Hepatocyte (in vitro differentiated cells): ENCODE measurements at regions not wholly inside any gene's neighbourhood (a gene's known extent, or its start where the extent isn't known, plus 50 kb on each side); places are given as distances from the start of the nearest gene placed in this dataset.

Experiments
- DNase-seq: peaks from one replicate; pipeline ENCODE4 v3.0.0-alpha.2; 2016; ENCODE audit warnings: low spot score
- H2AFZ ChIP-seq: fragments of 200-600 bp; sonication (generic); 2 replicates; pipeline ENCODE4 v1.6.0; 2016; ENCODE audit warnings: antibody characterized with exemption, mild to moderate bottlenecking
- H3K27ac ChIP-seq: fragments of 200-600 bp; sonication (generic); 2 replicates; pipeline ENCODE4 v1.5.1; 2016; ENCODE audit warnings: mild to moderate bottlenecking
- H3K27me3 ChIP-seq: fragments of 200-600 bp; sonication (generic); 2 replicates; pipeline ENCODE4 v1.6.1; 2016
- H3K36me3 ChIP-seq: fragments of 200-600 bp; sonication (generic); replicated peaks from 2 replicates; pipeline ENCODE4 v1.5.1; 2016; ENCODE audit warnings: low read depth; ENCODE audit not compliant: insufficient read depth
- H3K4me1 ChIP-seq: fragments of 200-600 bp; sonication (generic); 2 replicates; pipeline ENCODE4 v1.5.1; 2016; ENCODE audit warnings: mild to moderate bottlenecking, moderate library complexity; ENCODE audit not compliant: insufficient read depth
- H3K4me2 ChIP-seq: fragments of 200-600 bp; sonication (generic); 2 replicates; pipeline ENCODE4 v1.6.0; 2016
- H3K4me3 ChIP-seq: fragments of 200-600 bp; sonication (generic); 2 replicates; pipeline ENCODE4 v1.5.1; 2016; ENCODE audit warnings: mild to moderate bottlenecking
- H3K79me2 ChIP-seq: fragments of 200-600 bp; sonication (generic); 2 replicates; pipeline ENCODE4 v1.6.0; 2017; ENCODE audit warnings: mild to moderate bottlenecking
- H3K9me2 ChIP-seq: fragments of 200-600 bp; sonication (generic); replicated peaks from 2 replicates; pipeline ENCODE4 v1.6.0; 2017; ENCODE audit warnings: mild to moderate bottlenecking; ENCODE audit not compliant: insufficient read depth
- H3K9me3 ChIP-seq: fragments of 200-600 bp; sonication (generic); 2 replicates; pipeline ENCODE4 v1.5.1; 2016; ENCODE audit warnings: low read depth, mild to moderate bottlenecking
- H4K20me1 ChIP-seq: fragments of 200-600 bp; sonication (generic); 2 replicates; pipeline ENCODE4 v1.6.0; 2016; ENCODE audit warnings: mild to moderate bottlenecking; ENCODE audit not compliant: insufficient read depth, poor library complexity, severe bottlenecking
- CTCF ChIP-seq: fragments of 200-600 bp; sonication (generic); IDR thresholded peaks from 2 replicates; pipeline ENCODE4 v1.5.1; 2016; ENCODE audit warnings: antibody characterized with exemption, mild to moderate bottlenecking; ENCODE audit not compliant: poor library complexity
- EZH2 ChIP-seq: fragments of 200-600 bp; sonication (generic); IDR thresholded peaks from 2 replicates; pipeline ENCODE4 v1.6.1; 2016; ENCODE audit warnings: antibody characterized with exemption, mild to moderate bottlenecking, borderline replicate concordance
- EZH2phosphoT487 ChIP-seq: fragments of 200-600 bp; sonication (generic); IDR thresholded peaks from one replicate; pipeline ENCODE4 v1.6.1; 2018; ENCODE audit warnings: antibody characterized with exemption, mild to moderate bottlenecking, low read depth, moderate library complexity; ENCODE audit not compliant: unreplicated experiment, severe bottlenecking
- WGBS: methylation state at CpG from one replicate; pipeline ENCODE4 v1.1.6; 2016; ENCODE audit warnings: low lambda C conversion rate; ENCODE audit errors: missing lambda C conversion rate; 5-methylcytosine and 5-hydroxymethylcytosine counted together

- H4K20me1 ChIP-seq, result no peaks in the 10 kb centered on the region
- H3K79me2 ChIP-seq, result no peaks in the 10 kb centered on the region
- H3K4me2 ChIP-seq, result peak overlapping the region; percentile 15
- H3K4me3 ChIP-seq, result no peak overlapping the region
- no peaks in the 10 kb centered on the region for H3K36me3 ChIP-seq
- H3K9me3 ChIP-seq, result no peaks in the 10 kb centered on the region
- H3K27ac ChIP-seq, result no peak overlapping the region
- WGBS, result 59% methylated on average over 2 of the region's 2 CpGs
- DNase-seq, result no peak
- no peak for TF ChIP-seq EZH2
- TF ChIP-seq CTCF, result no peak
- TF ChIP-seq EZH2phosphoT487, result no peak
- H3K27me3 ChIP-seq, result no peaks in the 10 kb centered on the region
- no peak overlapping the region for H2AFZ ChIP-seq
- no peaks in the 10 kb centered on the region for H3K4me1 ChIP-seq
- no peaks in the 10 kb centered on the region for H3K9me2 ChIP-seq
Observed at GRCh38 chr2:234243871-234244565, 193.5 kb downstream of the SPP2 start.

GRCh38 chr2:234242459-234242836 lies 191.9 kb downstream of the SPP2 start:
- Histone ChIP-seq H3K27me3 (no peaks in the 10 kb centered on the region), H3K9me3 (no peaks in the 10 kb centered on the region), H3K79me2 (no peaks in the 10 kb centered on the region), H3K9me2 (no peaks in the 10 kb centered on the region), H3K4me2 (no peak overlapping the region), H4K20me1 (no peaks in the 10 kb centered on the region), H2AFZ (no peak overlapping the region), H3K36me3 (no peaks in the 10 kb centered on the region), H3K4me1 (no peaks in the 10 kb centered on the region), H3K4me3 (no peak overlapping the region), H3K27ac (peak overlapping the region; percentile 30)
- WGBS, result 82% methylated on average over 3 of the region's 3 CpGs
- no peak for TF ChIP-seq EZH2
- TF ChIP-seq CTCF, result no peak
- TF ChIP-seq EZH2phosphoT487, result no peak
- no peak for DNase-seq

- H3K9me2 ChIP-seq, result no peaks in the 10 kb centered on the region
- H3K36me3 ChIP-seq, result no peaks in the 10 kb centered on the region
- H3K4me1 ChIP-seq, result no peaks in the 10 kb centered on the region
- 75% methylated on average over 13 of the region's 13 CpGs for WGBS
- no peak overlapping the region for H3K4me3 ChIP-seq
- no peak overlapping the region for H2AFZ ChIP-seq
- no peak for DNase-seq
- H3K4me2 ChIP-seq, result no peak overlapping the region
- H3K27ac ChIP-seq, result peak overlapping the region; percentile 30
- no peaks in the 10 kb centered on the region for H3K79me2 ChIP-seq
- no peaks in the 10 kb centered on the region for H3K27me3 ChIP-seq
- TF ChIP-seq EZH2phosphoT487, result no peak
- no peak for TF ChIP-seq EZH2
- no peak for TF ChIP-seq CTCF
- no peaks in the 10 kb centered on the region for H4K20me1 ChIP-seq
- no peaks in the 10 kb centered on the region for H3K9me3 ChIP-seq
Observed at GRCh38 chr2:234241656-234242458, 191.4 kb downstream of the SPP2 start.
